ENCODE measurements at regions not wholly inside any gene's neighbourhood (a gene's known extent, or its start where the extent isn't known, plus 50 kb on each side); places are given as distances from the start of the nearest gene placed in this dataset.

- TF ChIP-seq CTCF (IDR thresholded peaks at IDR 0.05) (no peak), POLR2A (IDR thresholded peaks at IDR 0.05) (no peak), POLR2AphosphoS5 (IDR thresholded peaks at IDR 0.05) (no peak), EP300 (IDR thresholded peaks at IDR 0.05) (no peak)
- H3K4me1 ChIP-seq, result no peaks in the 10 kb centered on the region
- WGBS, 2 donors, result 84 to 85% methylated on average over 10 of the region's 10 CpGs
- H3K27ac ChIP-seq, result no peak overlapping the region
- no peaks in the 10 kb centered on the region for H3K9me3 ChIP-seq
- ATAC-seq (ENCODE audit: low FRiP score in 2 of 2) (peak in 1 of 2 donors; percentile 56), DNase-seq (no peak)
- no peaks in the 10 kb centered on the region for H3K27me3 ChIP-seq
- H3K36me3 ChIP-seq, result no peaks in the 10 kb centered on the region
- no peak overlapping the region for H3K4me3 ChIP-seq
Measured at GRCh38 chr13:29994911-29995595, 144.6 kb upstream of the UBL3 start.

DNA sequence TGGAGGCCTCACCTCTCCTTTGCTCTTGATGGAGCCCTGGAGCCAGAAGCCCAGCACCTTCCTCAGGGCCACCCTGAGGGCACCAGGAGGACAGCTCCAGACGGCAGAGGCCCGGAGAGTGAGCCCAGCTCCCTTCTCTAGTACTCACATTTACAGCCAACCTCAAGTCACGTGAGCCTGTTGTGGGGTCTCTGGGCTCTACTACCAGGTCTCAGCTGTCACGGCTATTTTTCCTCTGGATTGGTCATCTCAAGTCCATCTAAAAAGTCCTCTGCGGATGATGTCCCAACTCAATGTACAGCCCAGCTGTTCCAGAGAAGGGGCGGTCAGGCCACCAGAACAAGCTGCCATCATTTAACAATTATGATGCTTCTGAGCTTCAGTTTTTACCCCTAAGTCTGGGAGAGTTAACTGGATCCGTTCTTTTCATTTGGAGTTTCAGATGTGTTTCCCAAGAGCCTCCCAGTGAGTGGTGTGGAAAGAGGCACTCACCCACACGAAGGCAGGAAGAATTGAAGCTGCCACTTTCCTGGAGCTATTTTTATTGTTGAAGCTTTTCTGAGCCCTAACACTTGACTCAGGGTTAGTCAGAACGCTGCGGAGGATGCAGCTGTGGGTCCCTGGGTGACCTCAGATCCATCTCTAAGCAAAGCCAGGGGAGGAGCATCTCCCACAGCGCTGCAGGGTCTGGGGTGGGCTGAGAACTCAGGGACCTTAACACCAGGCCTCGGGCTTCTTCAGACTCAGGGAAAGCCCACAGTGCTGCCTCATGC, 143.5 kb upstream of the UBL3 start:
- peak in 1 of 2 donors; percentile 36 for ATAC-seq (ENCODE audit: low FRiP score in 2 of 2)
- Histone ChIP-seq H3K4me1 (no peaks in the 10 kb centered on the region), H3K27ac (no peak overlapping the region), H3K4me3 (no peak overlapping the region), H3K9me3 (no peaks in the 10 kb centered on the region), H3K27me3 (no peaks in the 10 kb centered on the region), H3K36me3 (no peaks in the 10 kb centered on the region)
- peak in 1 of 2 donors; percentile 16 for DNase-seq
- WGBS, 2 donors, result 70 to 78% methylated on average over 6 to 12 of the region's 12 CpGs
- TF ChIP-seq POLR2A (IDR thresholded peaks at IDR 0.05) (no peak), POLR2AphosphoS5 (IDR thresholded peaks at IDR 0.05) (no peak), EP300 (IDR thresholded peaks at IDR 0.05) (no peak)

GRCh38 chr13:29993196-29993595, 142.8 kb upstream of the UBL3 start:
- no peak overlapping the region for H3K4me3 ChIP-seq
- H3K27ac ChIP-seq, result no peak overlapping the region
- no peaks in the 10 kb centered on the region for H3K4me1 ChIP-seq
- 91 to 95% methylated on average over 4 of the region's 4 CpGs for WGBS, 2 donors
- ATAC-seq (ENCODE audit: low FRiP score in 2 of 2) (no peak), DNase-seq (no peak)
- H3K27me3 ChIP-seq, result no peaks in the 10 kb centered on the region
- TF ChIP-seq POLR2A (IDR thresholded peaks at IDR 0.05), result no peak
- no peak for TF ChIP-seq CTCF (IDR thresholded peaks at IDR 0.05)
- no peak for TF ChIP-seq EP300 (IDR thresholded peaks at IDR 0.05)
- TF ChIP-seq POLR2AphosphoS5 (IDR thresholded peaks at IDR 0.05), result no peak
- H3K9me3 ChIP-seq, result no peaks in the 10 kb centered on the region
- no peaks in the 10 kb centered on the region for H3K36me3 ChIP-seq

- Histone ChIP-seq H3K27me3 (no peaks in the 10 kb centered on the region), H3K9me3 (peaks cover 0 to 13% (median 3%) of the 10 kb centered on the region in 4 donors), H3K4me3 (no peak overlapping the region), H3K4me1 (no peaks in the 10 kb centered on the region), H3K27ac (no peak overlapping the region), H3K36me3 (no peaks in the 10 kb centered on the region)
- ATAC-seq (ENCODE audit: low FRiP score in 2 of 2) (no peak), DNase-seq (no peak)
- 75 to 84% methylated on average over 4 to 6 of the region's 6 CpGs for WGBS, 2 donors
- TF ChIP-seq POLR2AphosphoS5 (IDR thresholded peaks at IDR 0.05), result no peak
- TF ChIP-seq EP300 (IDR thresholded peaks at IDR 0.05), result no peak
- TF ChIP-seq CTCF (IDR thresholded peaks at IDR 0.05), result no peak
- TF ChIP-seq POLR2A (IDR thresholded peaks at IDR 0.05), result no peak
Measured at GRCh38 chr13:29991343-29991742, 140.9 kb upstream of the UBL3 start.

- no peak for ATAC-seq (ENCODE audit: low FRiP score in 2 of 2)
- peaks cover 0 to 15% (median 3%) of the 10 kb centered on the region in 4 donors for H3K9me3 ChIP-seq
- no peak overlapping the region for H3K27ac ChIP-seq
- H3K36me3 ChIP-seq, result no peaks in the 10 kb centered on the region
- TF ChIP-seq POLR2AphosphoS5 (IDR thresholded peaks at IDR 0.05) (no peak), CTCF (IDR thresholded peaks at IDR 0.05) (no peak), EP300 (IDR thresholded peaks at IDR 0.05) (no peak), POLR2A (IDR thresholded peaks at IDR 0.05) (no peak)
- H3K4me1 ChIP-seq, result no peaks in the 10 kb centered on the region
- no peak for DNase-seq
- no peaks in the 10 kb centered on the region for H3K27me3 ChIP-seq
- H3K4me3 ChIP-seq, result no peak overlapping the region
Measured at GRCh38 chr13:29987340-29987739, 136.9 kb upstream of the UBL3 start.

All from upper lobe of left lung (tissue), 6 donors.